ENCODE measurements at regions not wholly inside any gene's neighbourhood (a gene's known extent, or its start where the extent isn't known, plus 50 kb on each side); places are given as distances from the start of the nearest gene placed in this dataset.

DNA sequence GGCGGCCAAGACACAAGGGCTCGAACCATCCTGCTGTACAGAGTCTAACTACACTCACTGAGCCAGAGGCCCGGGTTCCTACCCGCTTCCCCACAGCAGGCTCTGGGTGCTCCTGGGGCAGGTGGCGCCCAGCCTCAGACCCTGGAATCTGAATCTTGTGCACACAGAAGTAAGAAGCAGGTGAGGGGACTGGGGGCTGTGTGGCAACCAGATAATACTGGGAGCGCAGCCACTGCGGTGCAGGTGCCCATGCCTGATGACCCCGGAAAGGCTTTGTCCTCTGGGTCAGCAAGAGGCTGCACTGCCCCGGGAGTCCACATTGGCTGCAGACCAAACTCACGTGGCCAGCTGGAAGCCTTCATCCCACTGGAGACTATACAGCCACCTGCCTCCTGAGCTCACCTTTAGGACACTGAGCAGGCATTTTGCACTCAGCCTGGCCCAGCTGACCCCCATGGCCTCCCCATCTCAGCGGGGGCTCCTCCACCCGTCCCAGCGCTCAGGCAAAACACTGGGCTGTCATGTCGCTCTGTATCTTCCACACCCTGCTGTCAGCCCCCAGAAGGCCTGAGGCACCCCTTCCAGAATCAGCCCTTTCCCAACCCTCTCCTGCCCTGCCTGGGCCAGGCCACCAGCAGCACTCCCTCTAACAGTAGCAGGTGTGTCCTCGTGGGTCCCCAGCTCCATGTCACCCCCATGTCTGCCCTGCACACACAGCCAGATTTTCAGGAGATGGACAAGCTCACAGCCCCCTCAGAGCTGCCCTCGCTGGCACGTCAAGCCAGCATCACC is 101.0 kb upstream of the IQSEC1 start:
- TF ChIP-seq, protein P1, sequence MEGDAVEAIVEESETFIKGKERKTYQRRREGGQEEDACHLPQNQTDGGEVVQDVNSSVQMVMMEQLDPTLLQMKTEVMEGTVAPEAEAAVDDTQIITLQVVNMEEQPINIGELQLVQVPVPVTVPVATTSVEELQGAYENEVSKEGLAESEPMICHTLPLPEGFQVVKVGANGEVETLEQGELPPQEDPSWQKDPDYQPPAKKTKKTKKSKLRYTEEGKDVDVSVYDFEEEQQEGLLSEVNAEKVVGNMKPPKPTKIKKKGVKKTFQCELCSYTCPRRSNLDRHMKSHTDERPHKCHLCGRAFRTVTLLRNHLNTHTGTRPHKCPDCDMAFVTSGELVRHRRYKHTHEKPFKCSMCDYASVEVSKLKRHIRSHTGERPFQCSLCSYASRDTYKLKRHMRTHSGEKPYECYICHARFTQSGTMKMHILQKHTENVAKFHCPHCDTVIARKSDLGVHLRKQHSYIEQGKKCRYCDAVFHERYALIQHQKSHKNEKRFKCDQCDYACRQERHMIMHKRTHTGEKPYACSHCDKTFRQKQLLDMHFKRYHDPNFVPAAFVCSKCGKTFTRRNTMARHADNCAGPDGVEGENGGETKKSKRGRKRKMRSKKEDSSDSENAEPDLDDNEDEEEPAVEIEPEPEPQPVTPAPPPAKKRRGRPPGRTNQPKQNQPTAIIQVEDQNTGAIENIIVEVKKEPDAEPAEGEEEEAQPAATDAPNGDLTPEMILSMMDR (IDR thresholded peaks at IDR 0.05; ENCODE audit: low read depth, low read length, poor library complexity, severe bottlenecking) = no peak
- no peak for TF ChIP-seq EZH2phosphoT487 (IDR thresholded peaks at IDR 0.05; ENCODE audit: borderline replicate concordance, low read length)
